ENCODE measurements at regions not wholly inside any gene's neighbourhood (a gene's known extent, or its start where the extent isn't known, plus 50 kb on each side); places are given as distances from the start of the nearest gene placed in this dataset.

GRCh38 chr9:108185613-108186012 lies 670.2 kb downstream of the ACTL7B start:
- TF ChIP-seq ZIC2 (tag by site-specific recombination; IDR thresholded peaks at IDR 0.05), result no peak
- TF ChIP-seq AEBP2 (tag by site-specific recombination; IDR thresholded peaks at IDR 0.05; ENCODE audit: borderline replicate concordance), result no peak
- TF ChIP-seq CTCF (tag by site-specific recombination; IDR thresholded peaks at IDR 0.05), result no peak
- TF ChIP-seq TCF7L2 (IDR thresholded peaks at IDR 0.05; ENCODE audit: borderline replicate concordance, low read depth, low read length), result no peak
- TF ChIP-seq ZBTB1 (tag by site-specific recombination; IDR thresholded peaks at IDR 0.05), result no peak
- no peak for TF ChIP-seq TRIM28 (IDR thresholded peaks at IDR 0.05; ENCODE audit: borderline replicate concordance, low read length)
- TF ChIP-seq YY2 (tag by site-specific recombination; IDR thresholded peaks at IDR 0.05), result no peak
- TF ChIP-seq ZNF146 (tag by site-specific recombination; IDR thresholded peaks at IDR 0.05), result no peak
- no peak for TF ChIP-seq ZNF624 (tag by site-specific recombination; IDR thresholded peaks at IDR 0.05)
- no peak for TF ChIP-seq ZNF658 (tag by site-specific recombination; IDR thresholded peaks at IDR 0.05)
- TF ChIP-seq PRDM1 (tag by site-specific recombination; IDR thresholded peaks at IDR 0.05), result no peak
- no peak for TF ChIP-seq ZNF776 (tag by site-specific recombination; IDR thresholded peaks at IDR 0.05; ENCODE audit: borderline replicate concordance)
- TF ChIP-seq ZNF10 (tag by site-specific recombination; IDR thresholded peaks at IDR 0.05), result no peak
- no peak for TF ChIP-seq SALL2 (tag by site-specific recombination; IDR thresholded peaks at IDR 0.05; ENCODE audit: borderline replicate concordance)
